SK-N-SH (cell line): ENCODE measurements at regions not wholly inside any gene's neighbourhood (a gene's known extent, or its start where the extent isn't known, plus 50 kb on each side); places are given as distances from the start of the nearest gene placed in this dataset.

Experiments
- CTCF ChIA-PET: fragments of 300-600, 350-600 bp; formaldehyde crosslinking; extraction: SDS; loops from one replicate; lab custom pipeline; 2021; lab: Yijun Ruan, JAX
- POLR2A ChIA-PET: fragments of 350-600 bp; sonication (Branson Sonifier 250); formaldehyde crosslinking; extraction: SDS; loops from one replicate; lab custom pipeline; 2020; ENCODE audit warnings: antibody characterized with exemption, inconsistent platforms; lab: Yijun Ruan, JAX
- DNase-seq: peaks from one replicate; pipeline ENCODE4 v3.0.0; 2012
- H2AFZ ChIP-seq: fragments of 200-600 bp; sonication (generic); 2 replicates; pipeline ENCODE4 v1.8.1; 2016; ENCODE audit warnings: antibody characterized with exemption, mild to moderate bottlenecking, low read depth
- H3F3A ChIP-seq: fragments of 200-600 bp; sonication (generic); replicated peaks from 2 replicates; pipeline ENCODE3; 2016; ENCODE audit warnings: antibody characterized with exemption, mild to moderate bottlenecking; ENCODE audit not compliant: insufficient read depth
- H3K27ac ChIP-seq, 2 experiments: fragments of 200-500 bp in 1 of 2; fragments of 200-600 bp in 1 of 2; sonication (Bioruptor generic) in 1 of 2; sonication (generic), shearing (Covaris generic) in 1 of 2; 2 replicates each; pipeline versions ENCODE4 v1.5.1 to v1.6.1; 2014 to 2016; ENCODE audit warnings: low read depth in 2 of 2, inconsistent platforms in 1 of 2, low read length in 1 of 2, mild to moderate bottlenecking in 1 of 2, mixed read lengths in 1 of 2
- H3K27me3 ChIP-seq: fragments of 200-600 bp; sonication (generic), shearing (Covaris generic); 2 replicates; pipeline ENCODE4 v1.6.1; 2016; ENCODE audit warnings: mixed run types; ENCODE audit not compliant: insufficient read depth
- H3K36me3 ChIP-seq, 2 experiments: fragments of 200-500 bp in 1 of 2; fragments of 200-600 bp in 1 of 2; sonication (Bioruptor generic) in 1 of 2; sonication (generic) in 1 of 2; replicated peaks in 1 of 2; 2 replicates each; pipeline versions ENCODE3 to v1.5.1; 2014 to 2016; ENCODE audit warnings: low read length in 1 of 2, mild to moderate bottlenecking in 1 of 2; ENCODE audit not compliant: insufficient read depth in 2 of 2, control insufficient read depth in 1 of 2
- H3K4me1 ChIP-seq, 2 experiments: fragments of 200-500 bp in 1 of 2; fragments of 200-600 bp in 1 of 2; sonication (Bioruptor generic) in 1 of 2; sonication (generic), shearing (Covaris generic) in 1 of 2; 2 replicates each; pipeline versions ENCODE4 v1.5.1 to v1.6.1; 2014 to 2016; ENCODE audit warnings: low read depth in 1 of 2, low read length in 1 of 2, mixed run types in 1 of 2; ENCODE audit not compliant: insufficient read depth in 2 of 2, control insufficient read depth in 1 of 2
- H3K4me2 ChIP-seq: fragments of 200-600 bp; sonication (generic), shearing (Covaris generic); 2 replicates; pipeline ENCODE4 v1.6.1; 2017; ENCODE audit warnings: mixed run types
- H3K4me3 ChIP-seq, 2 experiments: fragments of 200-500 bp in 1 of 2; fragments of 200-600 bp in 1 of 2; sonication (Bioruptor generic) in 1 of 2; sonication (generic), shearing (Covaris generic) in 1 of 2; 2 replicates each; pipeline versions ENCODE4 v1.5.1 to v1.8.1; 2014 to 2016; ENCODE audit warnings: low read depth in 2 of 2, inconsistent platforms in 1 of 2, low read length in 1 of 2, mild to moderate bottlenecking in 1 of 2, mixed read lengths in 1 of 2, moderate library complexity in 1 of 2
- H3K79me2 ChIP-seq: fragments of 200-600 bp; sonication (generic); 2 replicates; pipeline ENCODE4 v1.8.1; 2017; ENCODE audit warnings: mild to moderate bottlenecking; ENCODE audit not compliant: insufficient read depth
- H3K9ac ChIP-seq: fragments of 200-600 bp; sonication (generic); 2 replicates; pipeline ENCODE4 v1.6.1; 2017; ENCODE audit warnings: mixed run types
- H3K9me2 ChIP-seq: fragments of 200-600 bp; sonication (generic); 2 replicates; pipeline ENCODE4 v1.6.1; 2017; ENCODE audit warnings: mixed run types
- H3K9me3 ChIP-seq: fragments of 200-600 bp; sonication (generic); 2 replicates; pipeline ENCODE4 v1.6.1; 2017; ENCODE audit warnings: mixed run types, mild to moderate bottlenecking, moderate library complexity
- H4K20me1 ChIP-seq: fragments of 200-600 bp; sonication (generic); 2 replicates; pipeline ENCODE4 v1.6.1; 2017; ENCODE audit warnings: mild to moderate bottlenecking, mixed run types; ENCODE audit not compliant: insufficient read depth
- CHD2 ChIP-seq: fragments of 150-350 bp; IDR thresholded peaks from 2 replicates; pipeline ENCODE4 v1.6.1; 2018; ENCODE audit warnings: low read length; ENCODE audit not compliant: partially characterized antibody
- ELF1 ChIP-seq: IDR thresholded peaks from 2 replicates; pipeline ENCODE4 v1.4.0; 2012
- EP300 ChIP-seq, 2 experiments: IDR thresholded peaks; 2 replicates each; pipeline versions ENCODE4 v1.4.0 to v1.6.1; 2012; ENCODE audit warnings: borderline replicate concordance in 1 of 2, low read depth in 1 of 2, low read length in 1 of 2
- EZH2phosphoT487 ChIP-seq: fragments of 200-600 bp; sonication (generic); IDR thresholded peaks from 2 replicates; pipeline ENCODE4 v1.6.1; 2017; ENCODE audit warnings: low read depth, mixed run types, mild to moderate bottlenecking, antibody characterized with exemption, moderate library complexity, borderline replicate concordance
- FOXJ3 ChIP-seq: sonication (generic); formaldehyde crosslinking; IDR thresholded peaks from 2 replicates; pipeline ENCODE4 v1.5.1; 2020; ENCODE audit warnings: mild to moderate bottlenecking, missing genetic modification reagents
- FOXM1 ChIP-seq: IDR thresholded peaks from 2 replicates; pipeline ENCODE4 v1.4.0; 2012; ENCODE audit warnings: low read depth, mild to moderate bottlenecking
- GABPA ChIP-seq: IDR thresholded peaks from 2 replicates; pipeline ENCODE4 v1.4.0; 2012; ENCODE audit warnings: low read depth, mild to moderate bottlenecking
- JUND ChIP-seq: IDR thresholded peaks from 2 replicates; pipeline ENCODE4 v1.4.0; 2012
- MAX ChIP-seq: IDR thresholded peaks from 2 replicates; pipeline ENCODE4 v1.4.0; 2012; ENCODE audit warnings: low read depth
- MXI1 ChIP-seq: IDR thresholded peaks from 2 replicates; pipeline ENCODE4 v1.6.1; 2012; ENCODE audit warnings: mild to moderate bottlenecking, low read depth, low read length, improper control_type of control experiment
- POLR2AphosphoS5 ChIP-seq: IDR thresholded peaks from 2 replicates; pipeline ENCODE4 v1.6.1; 2012; ENCODE audit warnings: low read depth, low read length
- RCOR1 ChIP-seq: fragments of 150-350 bp; IDR thresholded peaks from 2 replicates; pipeline ENCODE4 v1.6.1; 2017; ENCODE audit warnings: antibody characterized with exemption, low read length
- REST ChIP-seq: IDR thresholded peaks from 2 replicates; pipeline ENCODE4 v1.6.1; 2012; ENCODE audit warnings: mild to moderate bottlenecking, low read depth, low read length, moderate library complexity
- RXRA ChIP-seq: IDR thresholded peaks from 2 replicates; pipeline ENCODE4 v1.4.0; 2012; ENCODE audit warnings: low read depth, mild to moderate bottlenecking, borderline replicate concordance
- SIN3A ChIP-seq: IDR thresholded peaks from 2 replicates; pipeline ENCODE4 v1.6.1; 2012; ENCODE audit warnings: low read depth, mild to moderate bottlenecking, low read length, moderate library complexity, borderline replicate concordance
- SMC3 ChIP-seq: IDR thresholded peaks from 2 replicates; pipeline ENCODE4 v1.6.1; 2012; ENCODE audit warnings: low read depth, low read length, improper control_type of control experiment
- TCF12 ChIP-seq: IDR thresholded peaks from 2 replicates; pipeline ENCODE4 v1.4.0; 2012
- TEAD4 ChIP-seq: IDR thresholded peaks from 2 replicates; pipeline ENCODE4 v1.4.0; 2012; ENCODE audit warnings: mild to moderate bottlenecking, borderline replicate concordance; ENCODE audit not compliant: insufficient read depth
- YY1 ChIP-seq: IDR thresholded peaks from 2 replicates; pipeline ENCODE4 v1.4.0; 2012; ENCODE audit warnings: low read depth, mild to moderate bottlenecking
- WGBS: methylation state at CpG from one replicate; pipeline ENCODE4 v1.1.6; 2017; ENCODE audit warnings: low lambda C conversion rate; 5-methylcytosine and 5-hydroxymethylcytosine counted together
- TF ChIP-seq, protein P1 (sequence below): IDR thresholded peaks from 2 replicates; pipeline ENCODE4 v1.4.0; 2012; ENCODE audit warnings: low read depth, borderline replicate concordance

GRCh38 chr11:119989159-119989821 lies 148.6 kb downstream of the TRIM29 start:
- Histone ChIP-seq H3K4me1 (peaks cover 0 to 48% of the 10 kb centered on the region in 2 experiments; a peak in 2 of 4 replicates), H2AFZ (no peak overlapping the region), H3K79me2 (no peaks in the 10 kb centered on the region), H3K4me3 (no peak overlapping the region), H3K9ac (no peak overlapping the region), H3F3A (no peaks in the 10 kb centered on the region), H4K20me1 (no peaks in the 10 kb centered on the region), H3K4me2 (no peak overlapping the region), H3K36me3 (no peaks in the 10 kb centered on the region), H3K9me2 (no peaks in the 10 kb centered on the region), H3K9me3 (no peaks in the 10 kb centered on the region), H3K27ac (no peak overlapping the region), H3K27me3 (peaks cover 10% of the 10 kb centered on the region; the same call in 1 of the 2 replicates)
- WGBS = 58% methylated on average over 15 of the region's 16 CpGs
- no peak for DNase-seq
- ChIA-PET CTCF (interaction anchor here (1.5 kb wide), 1 partner anchor 9 kb away, joined by 4 read pairs; no protein-coding TSS in a partner anchor), POLR2A (no interaction called here)
- TF ChIP-seq TEAD4 = no peak
- TF ChIP-seq MXI1 = no peak
- TF ChIP-seq ELF1 = no peak
- TF ChIP-seq SMC3 = no peak
- no peak for TF ChIP-seq JUND
- TF ChIP-seq TCF12 = no peak
- TF ChIP-seq, protein P1, sequence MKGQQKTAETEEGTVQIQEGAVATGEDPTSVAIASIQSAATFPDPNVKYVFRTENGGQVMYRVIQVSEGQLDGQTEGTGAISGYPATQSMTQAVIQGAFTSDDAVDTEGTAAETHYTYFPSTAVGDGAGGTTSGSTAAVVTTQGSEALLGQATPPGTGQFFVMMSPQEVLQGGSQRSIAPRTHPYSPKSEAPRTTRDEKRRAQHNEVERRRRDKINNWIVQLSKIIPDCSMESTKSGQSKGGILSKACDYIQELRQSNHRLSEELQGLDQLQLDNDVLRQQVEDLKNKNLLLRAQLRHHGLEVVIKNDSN = no peak
- TF ChIP-seq REST = no peak
- TF ChIP-seq RXRA = no peak
- no peak for TF ChIP-seq EZH2phosphoT487
- no peak for TF ChIP-seq POLR2AphosphoS5
- TF ChIP-seq FOXM1 = no peak
- no peak for TF ChIP-seq FOXJ3
- no peak for TF ChIP-seq GABPA
- TF ChIP-seq YY1 = no peak
- TF ChIP-seq MAX = no peak
- no peak for TF ChIP-seq RCOR1
- TF ChIP-seq SIN3A = no peak
- TF ChIP-seq CHD2 = no peak
- no peak for TF ChIP-seq EP300 (IDR thresholded peaks at IDR 0.05; ENCODE audit: borderline replicate concordance in 1 of 2, low read depth in 1 of 2, low read length in 1 of 2)
